AG04450 (cell line): ENCODE measurements at regions not wholly inside any gene's neighbourhood (a gene's known extent, or its start where the extent isn't known, plus 50 kb on each side); places are given as distances from the start of the nearest gene placed in this dataset.

Experiments used
- CTCF ChIA-PET: fragments of 300-600, 350-600 bp; formaldehyde crosslinking; extraction: SDS; loops from one replicate; lab custom pipeline; 2022; ENCODE audit warnings: antibody characterized with exemption, inconsistent platforms; lab: Charles Lee
- POLR2A ChIA-PET: fragments of 350-600 bp; formaldehyde crosslinking; extraction: SDS; loops from one replicate; lab custom pipeline; 2021; ENCODE audit warnings: antibody characterized with exemption, inconsistent platforms; lab: Yijun Ruan, JAX
- DNase-seq: peaks from one replicate; pipeline ENCODE4 v3.0.0-alpha.2; 2011; ENCODE audit warnings: low read depth, low spot score
- H3K27ac ChIP-seq: one replicate; pipeline ENCODE4 v1.5.1; 2012; ENCODE audit warnings: low read depth, low read length, control low read depth
- H3K27me3 ChIP-seq: one replicate; pipeline ENCODE4 v1.6.0; 2012; ENCODE audit warnings: low read length; ENCODE audit not compliant: control insufficient read depth, insufficient read depth
- H3K4me3 ChIP-seq: 2 replicates; pipeline ENCODE4 v1.5.1; 2011; ENCODE audit warnings: mild to moderate bottlenecking, low read depth, low read length, control low read depth
- H3K9me3 ChIP-seq: 2 replicates; pipeline ENCODE4 v1.5.1; 2012; ENCODE audit warnings: low read length; ENCODE audit not compliant: control insufficient read depth, insufficient read depth
- TF ChIP-seq, protein P1 (sequence below): IDR thresholded peaks from 2 replicates; pipeline ENCODE4 v1.5.1; 2011; ENCODE audit warnings: low read depth, low read length, control low read depth, inconsistent platforms

DNA sequence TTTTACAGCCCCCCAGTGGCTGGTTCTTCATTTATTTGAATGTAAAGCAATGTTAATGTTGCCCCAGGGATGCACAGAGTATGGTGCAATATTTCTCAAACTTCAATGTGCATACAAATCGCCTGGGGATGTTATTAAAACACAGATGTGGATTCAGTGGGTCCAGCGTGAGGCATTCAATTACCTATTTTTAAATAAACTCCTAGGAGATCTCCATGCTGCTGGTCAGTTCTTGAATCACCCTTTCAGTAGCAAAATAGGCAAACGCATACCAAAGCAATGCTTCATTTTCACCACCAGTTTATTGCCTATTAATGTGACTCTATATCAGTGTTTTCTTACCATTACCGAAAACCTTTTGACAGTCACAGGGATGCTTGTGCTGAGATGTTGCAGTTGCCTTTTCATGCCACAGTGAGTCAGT is 530.7 kb downstream of the CBLN2 start:
- H3K27ac ChIP-seq, result no peak overlapping the region
- no peaks in the 10 kb centered on the region for H3K9me3 ChIP-seq
- no peaks in the 10 kb centered on the region for H3K27me3 ChIP-seq
- TF ChIP-seq, protein P1, sequence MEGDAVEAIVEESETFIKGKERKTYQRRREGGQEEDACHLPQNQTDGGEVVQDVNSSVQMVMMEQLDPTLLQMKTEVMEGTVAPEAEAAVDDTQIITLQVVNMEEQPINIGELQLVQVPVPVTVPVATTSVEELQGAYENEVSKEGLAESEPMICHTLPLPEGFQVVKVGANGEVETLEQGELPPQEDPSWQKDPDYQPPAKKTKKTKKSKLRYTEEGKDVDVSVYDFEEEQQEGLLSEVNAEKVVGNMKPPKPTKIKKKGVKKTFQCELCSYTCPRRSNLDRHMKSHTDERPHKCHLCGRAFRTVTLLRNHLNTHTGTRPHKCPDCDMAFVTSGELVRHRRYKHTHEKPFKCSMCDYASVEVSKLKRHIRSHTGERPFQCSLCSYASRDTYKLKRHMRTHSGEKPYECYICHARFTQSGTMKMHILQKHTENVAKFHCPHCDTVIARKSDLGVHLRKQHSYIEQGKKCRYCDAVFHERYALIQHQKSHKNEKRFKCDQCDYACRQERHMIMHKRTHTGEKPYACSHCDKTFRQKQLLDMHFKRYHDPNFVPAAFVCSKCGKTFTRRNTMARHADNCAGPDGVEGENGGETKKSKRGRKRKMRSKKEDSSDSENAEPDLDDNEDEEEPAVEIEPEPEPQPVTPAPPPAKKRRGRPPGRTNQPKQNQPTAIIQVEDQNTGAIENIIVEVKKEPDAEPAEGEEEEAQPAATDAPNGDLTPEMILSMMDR, result no peak
- H3K4me3 ChIP-seq, result no peak overlapping the region
- ChIA-PET CTCF (no interaction called here), POLR2A (no interaction called here)
- DNase-seq, result no peak

DNA sequence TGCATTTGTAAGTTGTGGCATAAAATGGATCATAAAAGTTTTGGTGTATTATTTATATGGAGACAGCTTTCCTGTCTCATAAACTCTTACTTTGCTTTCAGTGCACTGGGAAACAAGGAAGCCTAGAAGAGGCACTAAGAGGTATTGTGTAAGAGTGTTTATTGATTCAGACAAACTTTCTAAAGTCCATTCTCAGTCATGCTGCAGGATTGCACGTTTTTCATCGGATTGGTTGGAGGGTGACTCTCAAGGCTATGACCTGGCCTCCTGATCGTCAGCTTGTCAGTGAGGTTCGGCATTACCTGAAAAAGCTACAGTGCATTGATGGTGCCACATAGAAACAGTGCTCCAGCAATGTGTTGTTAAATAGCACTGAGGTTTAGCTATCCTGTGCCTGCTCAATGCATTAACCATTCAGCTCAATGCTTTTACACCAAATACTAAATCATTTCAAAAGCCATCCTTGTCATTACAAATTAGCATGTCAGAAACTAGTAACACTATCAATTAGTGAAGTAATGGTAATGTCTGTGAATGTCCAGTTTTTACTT is 545.5 kb downstream of the CBLN2 start:
- ChIA-PET POLR2A (no interaction called here), CTCF (no interaction called here)
- TF ChIP-seq, protein P1, result no peak
- H3K27me3 ChIP-seq, result no peaks in the 10 kb centered on the region
- no peak for DNase-seq
- H3K27ac ChIP-seq, result no peak overlapping the region
- H3K4me3 ChIP-seq, result no peak overlapping the region
- no peaks in the 10 kb centered on the region for H3K9me3 ChIP-seq

DNA sequence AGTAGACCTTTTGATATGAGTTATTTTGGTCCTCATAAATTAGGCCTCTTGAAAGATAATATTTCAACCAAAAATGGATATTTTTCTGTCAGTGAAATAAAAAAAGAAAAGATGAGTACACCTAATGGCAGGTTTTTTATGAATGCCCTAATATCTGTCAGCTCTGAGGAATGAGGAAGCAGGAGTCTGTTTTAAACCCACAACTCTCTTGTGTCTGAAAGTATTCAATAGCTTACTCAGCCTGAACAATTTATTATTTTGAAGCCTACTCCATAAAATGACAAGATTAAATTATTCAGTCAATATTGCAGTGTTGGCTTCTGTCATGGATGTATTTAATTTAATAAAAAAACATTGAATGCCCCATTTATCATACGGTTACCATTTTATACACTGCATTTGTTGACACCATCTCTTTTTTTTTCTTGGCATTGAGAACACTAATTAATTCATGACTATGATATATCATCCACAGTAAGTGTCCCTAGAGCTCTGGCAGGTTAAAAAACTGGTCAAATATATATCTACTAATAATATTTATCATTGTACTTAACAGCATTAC is 548.2 kb downstream of the CBLN2 start:
- Histone ChIP-seq H3K9me3 (0 out of 2 replicates have a peak, but pooled peaks cover 3% of the 10 kb centered on the region), H3K27ac (no peak overlapping the region), H3K27me3 (no peaks in the 10 kb centered on the region), H3K4me3 (no peak overlapping the region)
- ChIA-PET CTCF (no interaction called here), POLR2A (no interaction called here)
- DNase-seq, result no peak
- TF ChIP-seq, protein P1, result no peak

DNA sequence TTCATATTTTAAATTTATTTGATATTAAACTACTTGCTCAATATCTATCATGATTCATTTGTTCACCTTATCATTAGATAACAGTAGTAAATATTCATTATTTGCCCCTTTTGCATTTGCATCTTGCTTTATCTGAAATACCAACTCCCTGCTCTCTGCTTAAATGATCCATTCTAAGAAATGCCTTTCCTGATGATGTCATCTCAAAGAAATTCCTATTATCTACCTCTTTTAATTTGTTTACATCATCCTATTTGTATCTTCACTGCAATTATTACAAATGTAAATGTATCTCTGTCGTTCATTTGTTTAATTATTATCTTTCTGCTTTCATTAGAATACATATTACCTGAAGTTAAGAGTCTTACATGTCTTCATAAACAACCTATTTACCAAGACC is 549.9 kb downstream of the CBLN2 start:
- no peak for DNase-seq
- CTCF ChIA-PET, result no interaction called here
- POLR2A ChIA-PET, result no interaction called here

DNA sequence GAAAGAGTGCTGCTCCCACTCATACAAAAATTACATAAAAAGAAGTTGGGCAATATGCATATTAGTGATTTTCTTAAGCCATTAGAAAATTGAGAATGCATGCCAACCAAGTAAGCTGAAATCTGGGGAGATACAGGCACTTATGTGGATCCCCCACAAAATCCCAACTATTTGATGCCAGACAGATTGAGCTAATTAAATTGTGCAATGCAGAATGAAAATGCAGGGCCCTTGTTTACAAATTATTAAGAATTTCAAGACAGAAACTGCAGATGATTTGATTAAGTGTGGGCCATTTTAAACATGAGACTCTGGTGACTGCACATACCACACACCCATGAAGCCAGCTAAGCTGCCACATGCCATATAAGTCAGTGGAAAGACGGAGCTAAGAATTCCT is 554.5 kb downstream of the CBLN2 start:
- H3K4me3 ChIP-seq, result no peak overlapping the region
- H3K27me3 ChIP-seq, result no peaks in the 10 kb centered on the region
- TF ChIP-seq, protein P1, result no peak
- DNase-seq, result no peak
- POLR2A ChIA-PET, result no interaction called here
- 0 out of 2 replicates have a peak, but pooled peaks cover 3% of the 10 kb centered on the region for H3K9me3 ChIP-seq
- no peak overlapping the region for H3K27ac ChIP-seq
- CTCF ChIA-PET, result no interaction called here

More for the DNA sequence above, 549.9 kb downstream of the CBLN2 start:
- H3K27me3 ChIP-seq, result no peaks in the 10 kb centered on the region
- H3K9me3 ChIP-seq, result 0 out of 2 replicates have a peak, but pooled peaks cover 3% of the 10 kb centered on the region
- H3K27ac ChIP-seq, result no peak overlapping the region
- TF ChIP-seq, protein P1, result no peak
- H3K4me3 ChIP-seq, result no peak overlapping the region
